CD4-positive, alpha-beta T cell treated with Interleukin-1 beta for 1 hour (primary cell): ENCODE measurements at regions not wholly inside any gene's neighbourhood (a gene's known extent, or its start where the extent isn't known, plus 50 kb on each side); places are given as distances from the start of the nearest gene placed in this dataset.

Experiments
- DNase-seq, 2 donors: peaks; one replicate each; pipeline ENCODE4 v3.0.0-alpha.2; 2020 to 2022

DNA sequence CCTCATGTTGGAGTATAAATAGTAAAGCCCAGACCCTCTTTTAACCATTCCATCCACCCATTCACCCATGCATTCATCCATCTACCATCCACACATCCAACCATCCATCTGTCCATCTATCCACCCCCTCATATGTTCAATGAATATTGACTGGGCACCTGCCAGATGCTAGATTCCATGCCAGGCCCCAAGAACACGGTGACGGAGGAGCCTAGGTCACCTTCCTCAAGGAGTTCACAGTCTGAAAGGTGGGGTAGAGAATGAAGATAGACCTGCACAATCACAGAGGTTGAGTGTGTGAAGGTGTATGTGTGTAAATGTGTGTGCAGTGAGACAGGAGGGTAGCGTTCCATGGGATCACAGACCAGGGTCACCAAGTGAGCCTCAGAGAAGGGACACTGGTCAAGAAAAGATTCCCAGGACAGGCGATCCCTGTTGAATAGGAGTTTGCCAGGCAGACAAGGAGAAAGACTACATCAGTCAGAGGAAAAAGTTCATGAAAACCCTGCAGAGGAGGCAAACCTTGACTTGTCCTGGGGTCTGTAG is 287.2 kb downstream of the CYP26B1 start:
- no peak for DNase-seq

DNA sequence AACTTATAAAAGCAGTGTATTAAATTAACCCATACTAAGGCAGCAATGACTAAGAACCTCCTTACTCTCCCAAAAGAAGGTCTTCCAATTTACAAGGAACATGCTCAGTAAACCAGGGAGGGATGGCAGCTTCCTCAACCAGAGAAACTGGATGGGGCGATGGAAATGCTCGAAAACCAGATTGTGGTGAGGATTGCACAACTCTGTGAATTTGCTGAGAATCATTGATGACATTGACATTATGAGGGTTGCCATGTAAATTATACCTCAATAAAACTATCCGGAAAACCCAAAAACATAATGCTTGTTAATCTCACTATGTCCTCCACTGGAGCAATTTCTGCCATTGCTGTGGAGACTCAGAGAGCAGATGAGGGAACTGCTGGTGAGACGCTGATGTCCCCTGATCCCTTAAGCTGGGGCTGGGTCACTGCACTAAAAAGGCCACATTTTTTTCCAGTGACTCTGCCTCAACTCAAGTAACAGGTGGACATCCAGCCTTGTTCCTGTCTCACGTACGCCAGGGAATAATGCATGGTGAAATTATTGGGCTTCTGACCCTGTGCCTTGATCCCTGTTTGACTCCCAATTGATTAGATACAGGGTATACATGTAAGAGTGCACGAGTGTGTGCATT is 288.3 kb downstream of the CYP26B1 start:
- DNase-seq, result no peak

DNA sequence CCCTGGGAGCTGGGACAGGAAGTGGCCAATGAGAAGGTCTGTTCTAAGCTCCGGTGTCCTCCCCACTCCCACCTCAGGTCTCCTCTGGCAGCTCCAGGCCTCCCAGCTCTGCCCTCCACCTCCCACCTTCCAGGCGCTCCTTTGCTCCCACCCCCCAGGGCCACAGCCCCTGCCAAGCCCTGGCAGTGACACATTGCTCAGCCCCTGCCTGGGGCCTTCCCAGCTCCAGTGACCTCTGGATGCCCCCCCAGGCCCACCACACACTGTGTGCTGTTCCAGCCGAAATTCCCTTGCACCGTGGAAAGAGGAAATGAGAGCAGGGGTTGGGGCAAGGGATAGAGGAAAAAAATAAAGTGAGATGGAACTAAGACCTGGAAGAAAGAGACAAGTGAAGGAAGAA is 289.6 kb downstream of the CYP26B1 start:
- no peak for DNase-seq

DNA sequence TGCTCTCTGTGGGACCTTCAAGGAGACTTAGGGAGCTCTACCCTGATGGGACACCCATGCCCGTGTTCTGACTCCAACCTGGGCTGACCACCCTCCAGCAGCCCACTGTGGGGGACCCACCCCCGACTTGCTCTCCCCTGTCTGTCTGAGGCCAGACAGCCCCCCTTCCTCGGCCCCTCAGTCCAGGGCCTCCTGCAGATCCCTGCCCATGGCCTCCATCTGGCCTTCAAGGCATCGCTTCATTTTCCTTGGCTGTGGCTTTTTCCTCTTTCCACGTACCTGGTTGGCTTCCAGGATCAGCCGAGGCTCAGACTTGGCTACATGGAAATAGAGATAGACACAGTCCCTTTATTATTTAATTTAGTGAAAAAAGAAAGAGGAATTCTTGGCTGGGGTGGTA is 290.0 kb downstream of the CYP26B1 start:
- DNase-seq, result no peak

DNA sequence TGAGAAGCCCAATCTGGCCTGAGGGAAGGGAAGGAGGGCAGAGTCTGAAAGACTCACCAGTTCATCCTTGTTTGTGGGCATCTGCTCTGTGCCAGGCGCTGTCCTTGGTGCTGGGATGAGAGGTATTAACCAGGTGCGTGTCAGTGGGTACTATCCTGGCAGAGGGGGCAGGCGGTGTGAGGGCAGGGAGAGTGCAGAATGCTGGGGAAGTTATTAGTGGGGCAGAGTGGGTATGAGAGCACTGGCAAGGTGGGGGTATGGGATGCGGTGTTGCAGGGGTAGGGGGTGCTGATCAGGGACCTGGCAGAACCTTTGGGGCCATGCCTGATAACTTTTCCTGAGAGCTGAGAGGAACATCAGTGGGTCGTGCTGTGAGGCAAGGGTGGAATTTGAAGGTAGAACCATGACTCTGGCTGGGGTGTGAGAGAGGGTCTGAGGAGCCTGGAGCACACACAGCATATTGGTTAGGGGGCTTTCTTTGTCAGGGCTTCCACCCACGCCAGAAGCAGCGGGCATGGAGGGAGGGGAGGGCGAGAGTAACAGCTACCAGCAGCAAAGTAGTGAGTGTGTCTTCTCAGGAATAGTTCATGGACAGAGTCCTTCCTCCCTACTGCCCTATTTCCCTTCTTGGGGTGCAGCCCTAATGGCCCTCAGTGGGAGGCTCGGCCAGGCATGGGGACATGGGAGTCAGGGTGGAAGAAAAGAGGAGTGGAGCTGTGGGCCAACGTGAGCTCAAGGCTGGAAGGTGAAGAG is 290.7 kb downstream of the CYP26B1 start:
- DNase-seq, result no peak

DNA sequence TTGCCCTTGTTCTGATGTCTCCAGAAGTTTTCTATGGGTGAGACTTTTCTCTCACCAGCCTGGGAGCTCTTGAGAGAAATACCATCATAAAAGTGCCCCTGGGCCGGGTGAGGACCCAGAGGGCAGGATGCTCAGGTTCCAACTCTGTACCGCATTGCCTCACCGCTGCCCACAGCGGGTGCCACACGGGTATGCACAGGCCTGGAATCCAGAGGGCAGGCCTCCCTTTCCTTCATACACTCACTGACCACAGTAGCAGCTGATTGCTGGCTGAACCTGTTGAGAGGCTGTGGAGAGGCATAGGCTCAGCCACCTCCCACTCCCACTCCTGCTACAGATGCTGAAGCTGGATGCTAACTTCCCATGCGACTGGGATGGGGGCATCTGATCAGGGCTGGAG is 293.8 kb downstream of the CYP26B1 start:
- DNase-seq, result no peak

DNA sequence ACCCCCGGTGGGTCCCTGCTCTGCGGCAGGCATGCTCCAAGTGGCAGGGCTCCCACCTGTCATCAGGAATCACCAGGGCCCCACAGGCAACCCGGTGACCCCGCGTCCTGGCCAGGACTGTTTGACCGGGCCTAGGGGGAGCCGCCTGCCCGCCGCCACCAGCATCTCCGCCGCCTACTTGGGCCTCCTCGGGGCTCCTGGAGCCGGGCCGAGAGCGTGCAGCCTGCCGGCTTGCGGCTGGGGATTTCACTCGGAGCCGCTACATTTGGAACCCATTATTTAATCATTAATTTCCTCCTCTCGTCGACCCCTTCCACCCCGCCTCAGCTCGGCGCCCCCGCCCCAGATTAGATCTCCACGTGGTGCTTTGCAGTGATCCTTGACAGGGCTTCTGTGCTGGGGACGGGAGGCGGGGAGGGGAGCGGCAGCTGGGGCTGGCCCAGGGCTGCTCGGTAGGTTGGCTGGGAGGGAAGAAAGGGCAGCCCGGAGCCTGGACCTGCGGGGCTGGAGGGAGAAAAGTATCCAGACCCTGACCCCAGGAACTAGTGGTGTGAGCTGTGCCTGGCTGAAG is 295.4 kb downstream of the CYP26B1 start:
- DNase-seq, result no peak

DNA sequence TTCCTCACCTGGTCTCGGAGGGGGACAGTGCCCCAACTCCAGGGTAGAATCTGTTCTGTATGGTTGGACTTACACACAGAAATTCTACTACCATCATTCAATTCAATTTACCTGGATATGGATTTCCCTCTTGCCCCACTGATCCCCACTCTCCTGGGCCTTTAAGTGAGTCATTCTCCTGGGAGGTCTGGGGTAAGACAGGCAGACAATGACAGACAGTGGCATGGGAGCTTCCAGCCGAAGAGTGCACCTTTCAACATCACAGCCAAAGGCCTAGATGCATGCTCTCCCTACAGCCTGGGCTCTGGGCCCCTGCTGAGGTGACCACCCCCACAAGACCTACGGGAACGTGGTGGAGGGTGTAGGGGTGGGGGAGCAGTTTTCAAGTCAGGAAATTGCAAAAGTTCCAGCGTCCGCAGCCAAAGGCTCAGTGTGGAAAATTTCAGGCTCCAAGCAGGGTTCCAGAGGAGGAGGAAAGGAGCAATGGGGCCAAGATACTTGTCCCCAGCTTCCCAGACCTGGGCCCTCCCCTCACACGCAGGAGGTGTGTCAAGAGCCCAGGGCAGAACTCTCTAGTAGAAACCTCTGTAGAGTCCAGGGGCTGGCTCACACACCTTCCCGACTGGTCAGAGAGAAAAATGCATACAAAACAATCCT is 296.4 kb downstream of the CYP26B1 start:
- DNase-seq, result no peak

DNA sequence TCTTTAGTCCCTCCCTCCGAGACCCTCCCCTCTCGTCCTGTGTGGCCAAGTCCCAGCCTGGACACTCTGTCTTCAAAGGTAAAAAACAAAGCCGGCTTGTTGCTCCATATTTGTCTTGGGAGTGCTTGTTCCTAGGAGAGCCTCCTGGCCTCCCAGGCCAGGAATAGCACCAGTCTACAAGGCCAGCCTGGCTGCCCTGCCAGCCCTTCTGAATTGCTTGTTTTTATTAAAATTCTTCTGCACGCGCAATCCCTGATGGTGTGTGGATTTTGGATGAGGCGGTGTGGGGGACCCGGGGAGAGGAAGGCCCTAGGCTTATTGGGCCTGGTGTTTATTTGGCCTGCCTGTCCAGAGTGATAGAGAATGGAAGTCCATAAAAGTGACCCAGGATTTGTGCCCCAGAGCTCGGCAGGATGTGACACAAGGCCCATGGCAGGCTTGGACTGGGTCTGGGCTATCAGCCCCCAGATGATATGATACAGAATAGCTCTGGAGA is 297.3 kb downstream of the CYP26B1 start:
- no peak for DNase-seq

DNA sequence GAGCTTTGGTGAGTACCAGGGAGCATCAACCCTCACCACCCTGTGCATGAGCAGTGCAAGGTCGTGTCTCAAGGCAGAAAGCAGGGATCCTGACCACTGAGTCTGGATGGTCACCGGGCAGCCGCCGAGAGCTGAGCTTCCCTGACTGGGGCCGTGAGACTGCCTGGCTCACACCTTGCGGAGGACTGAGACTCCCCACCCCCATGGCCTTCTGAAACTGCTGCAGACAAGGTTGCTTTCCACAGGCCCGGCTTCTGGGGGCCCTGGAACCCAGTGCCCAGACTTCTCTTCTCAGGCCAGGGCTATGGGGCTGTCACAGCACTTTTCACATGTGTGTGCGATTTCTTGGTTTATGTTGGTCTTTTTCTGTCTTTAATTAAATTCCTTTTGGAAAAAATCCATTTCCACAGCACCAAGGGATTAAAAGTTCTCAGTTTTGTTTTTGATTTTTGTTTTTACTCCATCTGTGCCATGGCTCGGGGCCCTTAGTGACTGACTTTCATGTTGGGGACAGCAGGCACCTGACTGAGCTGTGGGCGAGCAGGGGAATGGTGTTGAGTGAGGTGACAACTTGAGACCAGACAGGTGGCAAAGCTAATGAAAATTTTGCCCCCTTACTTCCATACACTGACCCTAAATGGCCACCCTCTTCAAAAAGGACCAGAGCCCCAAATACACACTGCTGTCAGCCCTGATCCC is 297.9 kb downstream of the CYP26B1 start:
- DNase-seq, result no peak

DNA sequence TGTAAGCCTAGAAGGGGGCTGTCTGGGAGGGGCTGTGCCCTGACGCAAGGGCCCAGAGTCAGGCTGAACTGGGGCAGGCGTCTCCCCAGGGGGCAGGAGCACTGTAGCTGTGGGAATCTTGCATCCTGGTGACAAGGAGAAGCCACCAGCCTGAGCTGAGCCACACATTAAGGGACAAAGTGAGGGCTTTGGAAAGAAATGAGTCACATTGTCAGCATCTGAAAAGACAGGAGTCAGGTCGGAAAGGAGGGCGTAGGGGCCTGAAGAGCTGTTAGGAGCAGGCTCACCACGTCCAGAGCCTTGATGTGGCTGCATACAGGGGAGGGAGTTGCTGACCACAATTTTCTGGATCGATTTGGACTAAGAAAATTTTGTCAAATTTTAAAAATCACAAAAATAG is 298.6 kb downstream of the CYP26B1 start:
- no peak for DNase-seq

DNA sequence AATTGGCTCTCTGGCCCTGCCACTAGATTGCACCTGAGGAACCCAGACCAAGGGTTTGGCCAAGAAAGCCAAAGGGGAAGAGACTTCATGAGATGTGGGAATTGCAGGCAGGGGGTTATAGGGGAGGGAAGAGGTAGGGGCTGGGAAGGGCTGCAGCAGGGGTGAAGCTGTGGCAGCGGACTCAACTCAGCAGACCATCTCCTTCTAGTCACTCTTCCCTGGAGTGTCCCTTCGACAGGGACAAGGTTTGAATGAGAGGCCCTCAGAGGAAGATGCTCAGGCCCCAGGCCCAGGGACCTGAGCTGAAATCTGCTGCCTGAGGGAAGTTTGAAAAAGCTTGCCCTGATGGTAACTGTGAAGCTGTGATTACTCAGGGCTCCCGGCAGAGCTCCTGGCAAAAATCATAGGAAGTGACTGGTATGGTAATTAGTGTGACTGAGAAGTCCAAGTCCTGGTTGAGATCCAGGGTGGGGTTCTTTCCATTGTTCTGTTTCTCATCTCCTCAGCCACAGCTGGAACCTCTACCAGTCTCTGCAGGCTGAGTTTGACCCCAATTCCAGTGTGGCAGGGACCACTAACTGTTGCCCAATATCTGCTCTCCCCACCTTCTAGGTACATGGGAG is 300.9 kb downstream of the CYP26B1 start:
- DNase-seq, result no peak

DNA sequence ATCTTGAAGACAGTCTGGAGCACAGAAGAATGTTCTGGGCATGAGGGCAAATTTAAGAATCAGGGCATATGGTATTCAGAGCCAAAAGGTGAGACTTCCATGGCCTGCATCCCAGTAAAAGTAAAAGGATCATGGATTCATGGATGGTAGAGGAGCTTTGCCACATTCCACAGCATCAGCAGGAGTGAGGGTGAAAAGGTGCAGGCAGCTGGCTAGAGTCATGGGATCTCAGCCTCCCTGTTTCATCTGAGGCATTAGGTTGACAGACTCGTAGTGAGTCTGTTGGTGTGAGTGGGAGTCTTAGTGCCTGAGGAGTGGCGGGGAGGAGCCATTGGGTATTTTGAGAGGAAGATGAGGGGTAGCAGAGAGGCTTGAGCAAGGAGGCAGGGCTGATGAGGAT is 301.6 kb downstream of the CYP26B1 start:
- DNase-seq, result no peak

DNA sequence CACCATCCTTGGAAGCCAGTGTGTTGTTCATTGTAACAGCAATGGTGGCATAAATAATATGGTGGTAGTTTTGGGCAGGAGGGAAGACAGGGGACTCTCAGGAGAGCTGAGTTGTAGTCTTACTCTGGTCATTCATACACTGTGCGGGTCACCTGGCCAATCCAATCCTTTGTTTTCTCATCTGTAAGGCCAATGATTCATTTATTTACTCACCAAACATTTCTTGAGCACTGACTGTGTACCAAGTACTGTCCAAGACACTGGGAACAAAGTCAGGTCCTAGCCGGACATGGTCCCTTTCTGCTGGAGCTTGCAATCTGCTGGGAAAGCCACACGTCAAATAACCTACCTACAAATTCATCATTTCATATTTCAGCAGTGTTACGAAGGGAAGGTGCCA is 302.7 kb downstream of the CYP26B1 start:
- DNase-seq, result no peak

DNA sequence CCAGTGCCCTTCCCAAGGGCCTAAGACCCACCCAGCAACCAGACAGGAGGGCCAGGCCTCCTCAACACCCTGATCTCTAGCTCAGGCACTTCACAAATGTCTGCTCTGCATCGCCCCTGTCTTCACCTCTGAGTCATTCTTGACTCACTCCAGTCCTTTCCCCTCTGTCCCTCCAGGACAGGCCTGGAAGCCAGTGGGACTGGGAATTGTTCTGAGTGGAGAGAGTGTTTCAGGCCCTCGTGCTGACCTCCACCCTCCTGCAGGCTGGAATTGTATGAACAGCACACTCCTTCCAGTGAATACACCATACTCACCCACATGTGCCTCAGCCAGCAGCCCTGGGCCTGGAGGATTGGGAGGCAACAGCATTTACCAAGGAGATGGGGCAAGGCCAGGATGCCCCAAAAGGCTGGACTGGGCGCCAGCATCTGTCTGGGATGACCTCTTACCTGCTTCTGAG is 304.2 kb downstream of the CYP26B1 start:
- no peak for DNase-seq

DNA sequence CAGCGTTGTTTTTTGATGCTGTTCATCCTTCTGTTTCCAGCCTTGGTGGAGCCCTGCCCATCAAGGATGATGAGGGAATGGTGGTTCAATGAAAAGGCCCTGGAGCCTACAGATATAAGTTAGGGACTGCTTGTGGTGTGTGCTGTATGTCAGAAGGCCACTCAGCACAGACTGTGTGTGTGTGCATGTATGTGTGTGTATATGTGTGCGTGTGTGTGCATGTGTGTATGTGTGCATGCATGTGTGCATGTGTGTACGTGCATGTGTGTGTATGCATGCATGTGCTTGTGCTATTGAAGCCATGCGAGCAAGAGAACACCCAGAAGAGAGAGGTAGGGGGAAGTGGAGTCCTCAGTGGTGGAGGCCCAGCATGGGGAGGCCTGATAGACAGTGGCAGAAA is 304.9 kb downstream of the CYP26B1 start:
- DNase-seq, result no peak

DNA sequence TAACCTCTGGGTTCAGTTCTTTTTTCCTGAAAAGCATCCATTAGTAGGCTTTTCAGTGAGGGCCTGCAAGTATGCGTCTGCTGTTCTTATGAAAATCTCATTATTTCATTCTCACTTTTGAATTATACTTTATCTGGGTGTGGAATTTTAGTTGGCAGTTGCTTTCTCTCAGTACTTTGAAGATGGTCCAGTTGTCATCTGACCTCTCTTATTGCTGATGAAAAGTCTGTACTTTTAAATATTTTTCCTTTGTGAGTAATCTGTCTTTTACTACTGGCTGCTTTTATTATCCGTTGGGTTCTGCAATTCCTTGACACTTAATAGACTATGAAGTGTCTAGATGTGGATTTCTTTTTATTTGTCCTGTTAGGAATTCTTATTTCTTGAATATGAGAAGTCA is 307.8 kb downstream of the CYP26B1 start:
- DNase-seq, result no peak

DNA sequence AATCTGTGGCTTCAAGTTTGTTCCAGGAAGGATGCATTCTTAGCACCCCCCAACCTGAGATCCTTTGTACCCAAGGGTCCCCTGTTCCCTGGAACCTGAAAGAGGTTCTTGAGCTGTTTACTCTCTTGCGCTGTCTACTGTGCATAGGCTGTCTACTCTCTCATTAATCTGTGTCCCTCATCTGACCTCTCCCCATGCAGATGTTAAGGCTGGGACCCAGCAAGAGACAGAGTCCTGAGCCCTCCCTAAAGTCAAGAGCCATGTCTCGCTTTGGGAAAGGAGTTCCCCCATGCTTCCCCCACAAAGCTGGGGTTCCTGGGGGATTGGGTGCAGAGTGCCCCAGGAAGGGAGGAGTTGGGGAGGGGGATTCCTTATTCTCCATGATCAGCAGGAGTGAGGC is 312.9 kb downstream of the CYP26B1 start:
- DNase-seq, result no peak

DNA sequence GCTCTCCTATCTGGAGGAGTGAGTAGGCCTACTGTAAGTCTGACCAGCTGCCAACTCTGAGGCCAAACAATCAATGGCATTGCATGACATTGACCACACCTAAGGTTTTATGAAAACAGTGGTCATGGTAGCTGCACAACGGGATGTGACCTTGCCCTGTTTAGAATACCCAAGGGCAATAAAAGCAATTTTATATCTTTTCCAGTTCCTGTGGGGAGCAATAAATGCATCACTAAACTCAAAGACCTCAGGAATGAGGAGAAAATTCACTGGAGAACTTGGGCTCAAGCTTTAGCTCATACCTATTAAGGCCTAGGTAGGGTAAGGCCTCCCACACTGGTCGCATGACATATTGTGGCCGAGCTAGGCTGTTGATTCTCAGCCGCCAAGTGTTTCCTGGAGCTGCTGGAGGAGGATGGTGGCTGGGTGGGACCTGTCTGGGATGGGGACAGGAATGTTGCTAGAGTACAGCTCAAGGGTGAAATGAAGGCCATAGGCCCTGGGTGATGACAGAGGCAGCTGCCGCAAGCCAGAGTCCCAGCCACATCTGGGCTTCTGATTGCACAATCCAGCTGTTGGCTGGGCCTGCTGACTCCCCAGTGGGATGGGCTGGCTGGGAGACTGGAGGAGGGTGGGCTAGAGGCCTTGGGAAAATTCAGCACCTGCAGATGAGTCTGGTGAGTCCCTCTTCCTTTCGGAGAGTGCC is 313.7 kb downstream of the CYP26B1 start:
- no peak for DNase-seq

DNA sequence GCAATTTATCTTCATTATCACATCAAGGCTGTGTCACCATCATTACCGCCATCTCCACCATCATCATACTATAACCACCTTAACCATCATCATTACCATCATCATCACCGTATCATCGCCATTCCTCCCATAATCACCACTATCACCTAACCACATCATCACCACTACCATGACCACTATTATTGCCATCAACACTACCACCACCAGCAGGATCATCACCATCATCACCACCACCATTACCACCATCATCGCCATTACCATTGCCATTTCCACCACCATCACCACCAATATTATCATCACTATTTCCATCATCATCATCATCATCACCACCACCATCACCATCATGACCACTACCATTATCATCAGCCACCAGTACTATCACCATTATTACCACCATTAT is 314.4 kb downstream of the CYP26B1 start:
- no peak for DNase-seq

DNA sequence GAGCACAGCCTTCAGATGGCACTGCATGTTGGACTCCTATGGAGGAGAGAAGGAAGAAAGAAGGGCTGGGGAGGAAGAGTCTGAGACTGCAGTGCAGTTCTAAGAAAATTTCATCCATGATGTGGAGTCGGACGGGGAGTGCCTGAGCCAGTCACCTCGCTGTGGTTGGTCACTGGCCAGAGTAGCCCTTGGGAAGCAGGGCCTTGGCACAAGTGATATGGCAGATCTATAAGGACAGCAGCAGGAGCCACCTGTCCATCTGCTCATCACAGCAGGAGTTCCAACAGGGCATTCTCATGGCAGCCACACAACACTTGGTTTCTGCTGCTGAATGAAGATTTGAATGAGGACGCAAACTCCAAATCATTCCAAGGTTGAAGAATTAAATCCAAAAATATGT is 314.8 kb downstream of the CYP26B1 start:
- DNase-seq, result no peak

DNA sequence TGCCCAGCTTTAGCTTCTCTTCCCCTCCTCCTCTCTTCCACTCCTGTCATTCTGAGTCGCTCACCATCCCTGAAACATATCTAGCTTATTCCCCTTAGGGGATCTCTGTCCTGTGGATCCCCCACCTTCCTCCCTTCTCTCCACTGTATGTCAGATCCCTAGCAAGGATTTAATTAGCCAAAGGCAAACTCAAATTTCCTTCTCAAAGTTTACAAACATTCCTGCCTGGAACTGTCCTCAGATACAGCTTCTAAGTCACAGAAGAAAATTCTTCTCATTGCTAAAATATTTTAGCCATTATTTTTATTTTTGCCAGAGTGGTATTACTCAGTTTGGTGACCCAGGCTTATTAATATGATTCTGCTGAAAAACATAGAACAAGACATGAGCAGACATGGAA is 315.3 kb downstream of the CYP26B1 start:
- no peak for DNase-seq
